ENCODE measurements at regions not wholly inside any gene's neighbourhood (a gene's known extent, or its start where the extent isn't known, plus 50 kb on each side); places are given as distances from the start of the nearest gene placed in this dataset.

DNA sequence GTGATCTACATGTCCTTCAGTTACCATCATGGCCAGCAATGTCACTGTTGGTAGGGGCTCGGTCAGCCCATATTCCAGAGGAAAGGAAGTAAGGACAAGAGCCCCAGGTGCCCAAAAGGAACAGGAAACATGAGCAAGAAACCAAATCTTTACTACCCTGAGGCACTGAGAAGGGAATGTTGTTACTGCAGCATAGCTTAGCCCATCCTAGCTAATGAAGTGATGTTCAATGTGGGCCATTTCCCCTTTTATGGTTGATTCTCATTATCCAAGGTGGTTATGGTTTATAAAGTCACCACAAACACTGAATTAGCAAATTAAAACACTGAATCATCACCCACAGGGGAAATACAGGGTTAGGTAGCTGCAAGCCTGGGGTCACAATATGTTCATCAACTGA lies 88.4 kb upstream of the C10orf90 start:
- WGBS (ENCODE audit: insufficient coverage, insufficient replicate concordance, low lambda C conversion rate, missing lambda C conversion rate) = 0% methylated on average over 1 of the region's 1 CpG
- CTCF ChIA-PET = interaction anchor here (0.6 kb wide), 1 partner anchor 95 kb away, joined by 3 read pairs; no protein-coding TSS in a partner anchor
- RAD21 ChIA-PET (ENCODE audit: unreplicated experiment) = no interaction called here
- Histone ChIP-seq H3K4me3 (no peak overlapping the region), H2AFZ (ENCODE audit: control insufficient read depth, low read depth, low read length) (no peak overlapping the region), H3K9ac (ENCODE audit: control insufficient read depth, insufficient read depth, low read length) (no peak overlapping the region), H3K36me3 (ENCODE audit: control insufficient read depth in 2 of 2, insufficient read depth in 2 of 2, low read length in 1 of 2) (no peaks in the 10 kb centered on the region), H3K27me3 (replicated peaks in 1 of 2; ENCODE audit: control insufficient read depth in 2 of 2, insufficient read depth in 2 of 2, low read length in 1 of 2) (no peaks in the 10 kb centered on the region), H3K4me2 (ENCODE audit: control insufficient read depth, insufficient read depth) (no peak overlapping the region), H3K79me2 (ENCODE audit: control insufficient read depth, insufficient read depth, low read length) (no peaks in the 10 kb centered on the region), H3K27ac (ENCODE audit: control insufficient read depth, insufficient read depth) (no peak overlapping the region), H3K4me1 (ENCODE audit: control insufficient read depth, insufficient read depth, low read length) (no peaks in the 10 kb centered on the region), H3K9me3 (replicated peaks; ENCODE audit: control insufficient read depth, insufficient read depth, low read length) (no peaks in the 10 kb centered on the region; the same call in 2 of the 3 replicates), H4K20me1 (ENCODE audit: control insufficient read depth, insufficient read depth) (no peaks in the 10 kb centered on the region)
- DNase-seq (ENCODE audit: low read depth, low spot score) = no peak
- in situ Hi-C loops (cut with MboI) (no loop called here), intact Hi-C loops (cut with micrococcal nuclease; ENCODE audit: unreplicated experiment) (no loop called here)
- no TSS peak for BruUV-seq (replicated peaks)
- POLR2A ChIA-PET = no interaction called here
- no peak for ATAC-seq
- no peak for FAIRE-seq
- SMC1A ChIA-PET (ENCODE audit: uncharacterized antibody, unreplicated experiment) = no interaction called here
- TF ChIP-seq, protein P1, sequence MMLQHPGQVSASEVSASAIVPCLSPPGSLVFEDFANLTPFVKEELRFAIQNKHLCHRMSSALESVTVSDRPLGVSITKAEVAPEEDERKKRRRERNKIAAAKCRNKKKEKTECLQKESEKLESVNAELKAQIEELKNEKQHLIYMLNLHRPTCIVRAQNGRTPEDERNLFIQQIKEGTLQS (IDR thresholded peaks at IDR 0.05; ENCODE audit: borderline replicate concordance, extremely low read depth, low read depth, low read length) = no peak
- TF ChIP-seq, protein P2, sequence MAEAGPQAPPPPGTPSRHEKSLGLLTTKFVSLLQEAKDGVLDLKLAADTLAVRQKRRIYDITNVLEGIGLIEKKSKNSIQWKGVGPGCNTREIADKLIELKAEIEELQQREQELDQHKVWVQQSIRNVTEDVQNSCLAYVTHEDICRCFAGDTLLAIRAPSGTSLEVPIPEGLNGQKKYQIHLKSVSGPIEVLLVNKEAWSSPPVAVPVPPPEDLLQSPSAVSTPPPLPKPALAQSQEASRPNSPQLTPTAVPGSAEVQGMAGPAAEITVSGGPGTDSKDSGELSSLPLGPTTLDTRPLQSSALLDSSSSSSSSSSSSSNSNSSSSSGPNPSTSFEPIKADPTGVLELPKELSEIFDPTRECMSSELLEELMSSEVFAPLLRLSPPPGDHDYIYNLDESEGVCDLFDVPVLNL (IDR thresholded peaks at IDR 0.05; ENCODE audit: low read depth, low read length) = no peak
- TF ChIP-seq RELA (IDR thresholded peaks at IDR 0.05; ENCODE audit: borderline replicate concordance, partially characterized antibody) (no peak), ZSCAN29 (IDR thresholded peaks at IDR 0.05) (no peak), ZBED1 (IDR thresholded peaks at IDR 0.05; ENCODE audit: borderline replicate concordance) (no peak), ZNF622 (IDR thresholded peaks at IDR 0.05) (no peak), JUNB (IDR thresholded peaks at IDR 0.05) (no peak)
- TF ChIP-seq, protein P3, sequence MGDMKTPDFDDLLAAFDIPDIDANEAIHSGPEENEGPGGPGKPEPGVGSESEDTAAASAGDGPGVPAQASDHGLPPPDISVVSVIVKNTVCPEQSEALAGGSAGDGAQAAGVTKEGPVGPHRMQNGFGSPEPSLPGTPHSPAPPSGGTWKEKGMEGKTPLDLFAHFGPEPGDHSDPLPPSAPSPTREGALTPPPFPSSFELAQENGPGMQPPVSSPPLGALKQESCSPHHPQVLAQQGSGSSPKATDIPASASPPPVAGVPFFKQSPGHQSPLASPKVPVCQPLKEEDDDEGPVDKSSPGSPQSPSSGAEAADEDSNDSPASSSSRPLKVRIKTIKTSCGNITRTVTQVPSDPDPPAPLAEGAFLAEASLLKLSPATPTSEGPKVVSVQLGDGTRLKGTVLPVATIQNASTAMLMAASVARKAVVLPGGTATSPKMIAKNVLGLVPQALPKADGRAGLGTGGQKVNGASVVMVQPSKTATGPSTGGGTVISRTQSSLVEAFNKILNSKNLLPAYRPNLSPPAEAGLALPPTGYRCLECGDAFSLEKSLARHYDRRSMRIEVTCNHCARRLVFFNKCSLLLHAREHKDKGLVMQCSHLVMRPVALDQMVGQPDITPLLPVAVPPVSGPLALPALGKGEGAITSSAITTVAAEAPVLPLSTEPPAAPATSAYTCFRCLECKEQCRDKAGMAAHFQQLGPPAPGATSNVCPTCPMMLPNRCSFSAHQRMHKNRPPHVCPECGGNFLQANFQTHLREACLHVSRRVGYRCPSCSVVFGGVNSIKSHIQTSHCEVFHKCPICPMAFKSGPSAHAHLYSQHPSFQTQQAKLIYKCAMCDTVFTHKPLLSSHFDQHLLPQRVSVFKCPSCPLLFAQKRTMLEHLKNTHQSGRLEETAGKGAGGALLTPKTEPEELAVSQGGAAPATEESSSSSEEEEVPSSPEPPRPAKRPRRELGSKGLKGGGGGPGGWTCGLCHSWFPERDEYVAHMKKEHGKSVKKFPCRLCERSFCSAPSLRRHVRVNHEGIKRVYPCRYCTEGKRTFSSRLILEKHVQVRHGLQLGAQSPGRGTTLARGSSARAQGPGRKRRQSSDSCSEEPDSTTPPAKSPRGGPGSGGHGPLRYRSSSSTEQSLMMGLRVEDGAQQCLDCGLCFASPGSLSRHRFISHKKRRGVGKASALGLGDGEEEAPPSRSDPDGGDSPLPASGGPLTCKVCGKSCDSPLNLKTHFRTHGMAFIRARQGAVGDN (IDR thresholded peaks at IDR 0.05) = no peak

Measured in GM12878 (cell line).